PC-3 (cell line): ENCODE measurements at regions not wholly inside any gene's neighbourhood (a gene's known extent, or its start where the extent isn't known, plus 50 kb on each side); places are given as distances from the start of the nearest gene placed in this dataset.

ENCODE experiments used
- CTCF ChIP-seq: fragments of 300-600 bp; sonication (generic); conservative IDR thresholded peaks from 2 replicates; pipeline ENCODE4 v1.5.1; 2017; ENCODE audit warnings: antibody characterized with exemption, low read depth, mild to moderate bottlenecking, low read length
- EZH2 ChIP-seq: fragments of 300-600 bp; sonication (generic); IDR thresholded peaks from one replicate; pipeline ENCODE4 v1.6.1; 2017; ENCODE audit warnings: antibody characterized with exemption, mild to moderate bottlenecking, low read length; ENCODE audit not compliant: unreplicated experiment
- EZH2phosphoT487 ChIP-seq: fragments of 300-600 bp; sonication (generic); IDR thresholded peaks from 2 replicates; pipeline ENCODE4 v1.6.1; 2018; ENCODE audit warnings: mild to moderate bottlenecking, antibody characterized with exemption, low read length, borderline replicate concordance

GRCh38 chr1:234755449-234755863 is 145.5 kb upstream of the IRF2BP2 start:
- TF ChIP-seq CTCF: no peak
- no peak for TF ChIP-seq EZH2phosphoT487
- no peak for TF ChIP-seq EZH2
